ENCODE measurements at regions not wholly inside any gene's neighbourhood (a gene's known extent, or its start where the extent isn't known, plus 50 kb on each side); places are given as distances from the start of the nearest gene placed in this dataset.

DNA sequence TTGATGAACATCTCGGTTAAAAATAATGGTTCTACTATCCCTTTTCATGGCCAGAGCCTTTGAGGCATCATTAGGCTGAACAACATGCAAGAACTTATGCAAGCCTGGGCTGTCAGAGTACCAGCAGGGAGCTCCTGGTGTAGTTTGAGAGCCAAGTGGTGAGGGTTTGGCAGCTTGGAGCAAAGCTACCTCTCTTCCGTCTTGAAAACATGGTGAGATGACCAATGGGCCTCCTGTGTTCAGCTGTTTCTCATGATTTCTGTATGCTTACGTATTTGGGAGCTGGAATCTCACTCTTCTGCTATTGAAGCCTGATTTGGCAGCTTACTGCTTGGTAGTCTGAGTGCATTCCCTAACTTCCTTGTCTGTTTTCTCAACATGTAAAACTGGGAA, 150.4 kb downstream of the CXCL12 start:
- no peak for TF ChIP-seq SNAI2 (CRISPR knock-in tag; IDR thresholded peaks at IDR 0.05)
- no peak for TF ChIP-seq ESRRG (CRISPR knock-in tag; IDR thresholded peaks at IDR 0.05)
- no peak for TF ChIP-seq CSDC2 (CRISPR knock-in tag; IDR thresholded peaks at IDR 0.05)

Data from SK-N-SH treated with all-trans-retinoic acid at 6 μM for 48 hours (cell line).